IPS-20b (cell line): ENCODE measurements at regions not wholly inside any gene's neighbourhood (a gene's known extent, or its start where the extent isn't known, plus 50 kb on each side); places are given as distances from the start of the nearest gene placed in this dataset.
A peak's percentile ranks its signal among the peaks of the same experiment; 100 is the strongest.

Experiments
- H3K27ac ChIP-seq: one replicate; pipeline ENCODE4 v1.5.1; 2013; ENCODE audit warnings: low read length
- H3K27me3 ChIP-seq: 2 replicates; pipeline ENCODE4 v1.6.1; 2013; ENCODE audit warnings: mild to moderate bottlenecking, low read length, inconsistent platforms; ENCODE audit not compliant: insufficient read depth
- H3K36me3 ChIP-seq: 2 replicates; pipeline ENCODE4 v1.6.1; 2013; ENCODE audit warnings: low read depth, mild to moderate bottlenecking, inconsistent platforms, low read length, moderate library complexity; ENCODE audit not compliant: insufficient read depth
- H3K4me1 ChIP-seq: 2 replicates; pipeline ENCODE4 v1.6.1; 2013; ENCODE audit warnings: mild to moderate bottlenecking, control low read depth, inconsistent platforms, low read length, moderate library complexity; ENCODE audit not compliant: insufficient read depth
- H3K4me3 ChIP-seq: 2 replicates; pipeline ENCODE4 v1.5.1; 2013; ENCODE audit warnings: mild to moderate bottlenecking, low read length, inconsistent platforms
- H3K9ac ChIP-seq: 2 replicates; pipeline ENCODE4 v1.6.1; 2013; ENCODE audit warnings: low read depth, mild to moderate bottlenecking, inconsistent platforms, low read length, moderate library complexity
- H3K9me3 ChIP-seq: 2 replicates; pipeline ENCODE4 v1.6.1; 2013; ENCODE audit warnings: mild to moderate bottlenecking, low read depth, low read length, inconsistent platforms; ENCODE audit not compliant: insufficient read depth

DNA sequence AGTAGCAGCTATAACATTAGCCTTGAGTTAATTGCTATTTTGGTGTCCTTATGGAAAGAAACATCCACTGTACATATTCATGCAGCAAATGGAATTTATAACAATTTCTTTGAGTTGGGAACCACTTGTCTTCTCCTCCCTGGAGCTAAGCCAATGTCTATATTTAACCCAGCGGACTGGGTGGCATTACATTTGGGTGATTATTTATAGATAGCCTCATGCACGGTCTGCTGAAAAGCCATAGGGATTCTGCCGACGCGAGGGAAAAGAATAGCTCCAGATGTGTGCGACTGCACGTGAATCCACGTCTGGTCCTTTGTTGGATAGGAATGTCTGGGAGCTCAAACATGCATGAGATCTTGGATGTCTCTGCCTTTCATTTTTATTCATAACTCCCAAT lies 157.5 kb upstream of the BRINP1 start:
- Histone ChIP-seq H3K4me3 (no peak overlapping the region), H3K27ac (no peak overlapping the region), H3K36me3 (no peaks in the 10 kb centered on the region), H3K9me3 (0 out of 2 replicates have a peak, but pooled peaks cover 2% of the 10 kb centered on the region), H3K27me3 (no peaks in the 10 kb centered on the region), H3K9ac (no peak overlapping the region), H3K4me1 (no peaks in the 10 kb centered on the region)

GRCh38 chr9:119523508-119523907 lies 154.3 kb upstream of the BRINP1 start:
- no peak overlapping the region for H3K4me3 ChIP-seq
- H3K27me3 ChIP-seq = no peaks in the 10 kb centered on the region
- H3K36me3 ChIP-seq = no peaks in the 10 kb centered on the region
- no peaks in the 10 kb centered on the region for H3K4me1 ChIP-seq
- H3K27ac ChIP-seq = no peak overlapping the region
- H3K9ac ChIP-seq = no peak overlapping the region
- 0 out of 2 replicates have a peak, but pooled peaks cover 2% of the 10 kb centered on the region for H3K9me3 ChIP-seq

DNA sequence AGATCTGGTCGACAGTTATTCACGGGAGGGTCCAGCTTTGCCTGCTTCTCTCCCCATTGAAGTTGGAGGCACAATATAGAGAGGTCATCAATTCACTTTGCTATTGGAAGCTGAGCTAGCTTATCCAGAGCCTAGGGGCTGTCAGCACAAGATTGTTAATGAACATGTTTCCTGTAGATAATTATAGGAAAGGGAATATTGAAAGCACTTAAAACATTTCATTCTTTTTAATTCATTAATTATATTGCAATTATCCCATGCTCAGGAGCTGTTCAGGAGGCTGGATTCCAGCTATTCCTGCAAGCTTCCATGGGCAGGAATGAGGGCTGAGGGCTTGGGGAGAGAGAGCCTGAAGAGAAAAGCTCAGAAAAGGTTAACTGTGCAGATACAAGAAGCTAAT lies 153.1 kb upstream of the BRINP1 start:
- no peaks in the 10 kb centered on the region for H3K4me1 ChIP-seq
- H3K4me3 ChIP-seq = no peak overlapping the region
- no peak overlapping the region for H3K27ac ChIP-seq
- no peaks in the 10 kb centered on the region for H3K27me3 ChIP-seq
- no peaks in the 10 kb centered on the region for H3K36me3 ChIP-seq
- H3K9ac ChIP-seq = no peak overlapping the region
- H3K9me3 ChIP-seq = 0 out of 2 replicates have a peak, but pooled peaks cover 2% of the 10 kb centered on the region

DNA sequence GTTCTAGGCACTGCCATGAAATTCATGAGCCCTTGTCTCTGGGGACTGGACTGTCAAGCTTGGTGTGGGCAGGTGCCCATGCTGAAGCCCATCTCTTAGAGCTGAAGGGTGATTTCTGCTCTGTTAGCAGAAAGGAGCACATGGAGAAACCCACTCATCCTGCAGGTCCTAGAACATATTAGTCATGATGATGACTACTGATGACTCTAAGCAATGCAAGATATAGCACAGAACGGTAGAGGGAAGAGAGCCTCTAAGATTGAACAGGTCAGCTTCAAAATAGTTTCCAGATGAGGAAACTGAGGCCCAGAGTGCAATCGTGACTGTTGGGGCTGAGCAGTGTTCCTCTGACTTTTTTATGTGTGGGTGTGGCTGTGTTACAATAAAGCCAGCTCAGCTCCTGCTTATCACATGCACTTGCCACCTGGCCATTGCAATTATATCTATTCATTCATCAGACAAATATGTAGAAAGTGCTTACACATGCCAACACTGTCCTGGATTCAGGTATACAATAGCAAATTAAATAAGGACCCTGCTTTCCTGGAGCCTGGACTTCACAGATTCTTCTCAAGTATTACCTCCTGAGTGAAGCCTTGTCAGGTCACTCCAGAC lies 140.2 kb upstream of the BRINP1 start:
- Histone ChIP-seq H3K4me3 (no peak overlapping the region), H3K9me3 (no peaks in the 10 kb centered on the region), H3K27ac (no peak overlapping the region), H3K4me1 (no peaks in the 10 kb centered on the region), H3K9ac (no peak overlapping the region), H3K36me3 (no peaks in the 10 kb centered on the region), H3K27me3 (no peaks in the 10 kb centered on the region)

GRCh38 chr9:119501374-119501773 lies 132.1 kb upstream of the BRINP1 start:
- Histone ChIP-seq H3K4me3 (no peak overlapping the region), H3K9me3 (no peaks in the 10 kb centered on the region), H3K27ac (no peak overlapping the region), H3K36me3 (no peaks in the 10 kb centered on the region), H3K4me1 (no peaks in the 10 kb centered on the region), H3K9ac (no peak overlapping the region), H3K27me3 (no peaks in the 10 kb centered on the region)

GRCh38 chr9:119500072-119500771 lies 131.0 kb upstream of the BRINP1 start:
- no peaks in the 10 kb centered on the region for H3K36me3 ChIP-seq
- H3K9me3 ChIP-seq = no peaks in the 10 kb centered on the region
- H3K27me3 ChIP-seq = no peaks in the 10 kb centered on the region
- no peak overlapping the region for H3K27ac ChIP-seq
- H3K4me3 ChIP-seq = no peak overlapping the region
- H3K9ac ChIP-seq = no peak overlapping the region
- no peaks in the 10 kb centered on the region for H3K4me1 ChIP-seq

DNA sequence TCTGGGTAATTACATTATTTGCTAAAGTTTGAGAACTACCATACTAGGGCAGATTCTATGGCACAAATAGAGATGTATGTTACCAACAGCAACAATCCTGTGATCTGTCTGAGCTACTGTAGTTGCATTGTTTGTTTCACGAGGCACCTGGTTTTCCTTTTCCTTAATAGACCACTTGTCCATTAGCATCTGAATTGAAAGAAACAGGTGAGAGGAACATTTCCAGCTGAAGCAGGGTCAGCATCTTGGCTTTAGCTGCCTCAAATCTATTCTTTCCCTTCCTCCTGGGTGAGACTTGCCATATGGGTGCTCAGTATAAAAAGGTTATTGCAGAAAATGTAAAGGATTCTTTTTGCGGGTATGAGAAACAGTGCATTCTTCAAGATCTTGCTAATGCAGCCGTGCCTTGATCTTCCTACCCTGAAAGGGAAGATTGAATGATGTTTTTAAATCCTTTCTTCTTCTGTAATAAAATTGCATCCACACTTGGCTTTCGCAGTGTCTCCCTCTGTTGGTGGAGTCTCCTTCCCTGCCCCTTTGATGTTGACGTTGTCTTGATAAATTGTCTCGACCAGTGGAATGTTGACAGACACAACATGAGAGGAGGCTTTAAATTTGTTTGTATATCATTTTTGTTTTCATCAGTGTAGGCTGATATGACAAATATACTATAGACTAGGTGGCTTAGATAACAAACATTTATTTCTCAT lies 118.0 kb upstream of the BRINP1 start:
- Histone ChIP-seq H3K27me3 (no peaks in the 10 kb centered on the region), H3K4me1 (peaks cover 9% of the 10 kb centered on the region; the same call in 1 of the 2 replicates), H3K9ac (no peak overlapping the region), H3K4me3 (0 out of 2 replicates have a peak overlapping the region, but pooled peaks have one; percentile 23), H3K27ac (no peak overlapping the region), H3K36me3 (no peaks in the 10 kb centered on the region), H3K9me3 (no peaks in the 10 kb centered on the region)

DNA sequence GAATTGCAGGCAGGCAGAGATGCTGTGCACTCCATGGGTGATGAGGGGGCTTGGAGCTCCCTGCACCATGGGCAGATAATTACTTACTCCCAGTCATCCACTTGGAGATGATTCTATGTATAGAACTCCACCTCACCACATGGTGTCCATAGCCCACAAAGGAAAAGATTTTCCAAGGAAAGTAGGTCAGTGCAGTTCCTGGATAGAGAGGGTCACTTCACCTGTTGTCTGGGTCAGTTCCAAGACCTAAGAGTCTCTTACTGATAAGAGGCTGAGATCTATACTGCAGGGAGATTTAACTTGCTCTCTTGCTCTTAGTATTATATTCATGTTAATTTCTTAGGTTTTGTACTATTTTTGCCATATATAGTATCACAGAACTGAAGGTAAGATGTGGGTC lies 113.9 kb upstream of the BRINP1 start:
- H3K36me3 ChIP-seq = no peaks in the 10 kb centered on the region
- no peak overlapping the region for H3K27ac ChIP-seq
- peaks cover 9% of the 10 kb centered on the region; the same call in 1 of the 2 replicates for H3K4me1 ChIP-seq
- H3K9me3 ChIP-seq = no peaks in the 10 kb centered on the region
- no peak overlapping the region for H3K4me3 ChIP-seq
- no peak overlapping the region for H3K9ac ChIP-seq
- no peaks in the 10 kb centered on the region for H3K27me3 ChIP-seq

- H3K9ac ChIP-seq = no peak overlapping the region
- H3K36me3 ChIP-seq = no peaks in the 10 kb centered on the region
- no peaks in the 10 kb centered on the region for H3K27me3 ChIP-seq
- H3K27ac ChIP-seq = no peak overlapping the region
- H3K4me1 ChIP-seq = no peaks in the 10 kb centered on the region
- no peak overlapping the region for H3K4me3 ChIP-seq
- no peaks in the 10 kb centered on the region for H3K9me3 ChIP-seq
These were observed 108.0 kb upstream of the BRINP1 start for GRCh38 chr9:119477197-119477596.

DNA sequence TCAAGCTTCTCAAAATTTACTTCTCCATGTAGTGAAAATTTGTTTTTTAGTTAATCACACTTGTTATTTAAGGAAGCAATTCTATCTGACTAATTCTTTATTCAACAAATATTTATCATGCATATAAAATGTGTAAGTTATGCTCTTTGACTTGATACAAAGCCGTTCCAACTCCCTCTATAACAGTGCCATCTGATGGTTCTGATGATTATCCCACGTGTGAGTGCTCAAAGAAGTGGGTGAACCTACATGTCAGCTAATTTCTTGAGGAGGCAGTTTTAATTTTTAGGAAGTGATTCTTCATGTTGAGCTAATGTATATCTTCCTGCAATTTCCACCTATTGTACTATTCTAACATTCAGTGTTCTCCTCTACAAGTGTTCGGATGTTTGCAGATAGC lies 88.8 kb upstream of the BRINP1 start:
- Histone ChIP-seq H3K9ac (no peak overlapping the region), H3K36me3 (no peaks in the 10 kb centered on the region), H3K27me3 (no peaks in the 10 kb centered on the region), H3K27ac (no peak overlapping the region), H3K4me1 (no peaks in the 10 kb centered on the region), H3K9me3 (no peaks in the 10 kb centered on the region), H3K4me3 (no peak overlapping the region)

- no peaks in the 10 kb centered on the region for H3K9me3 ChIP-seq
- no peak overlapping the region for H3K9ac ChIP-seq
- H3K27ac ChIP-seq = no peak overlapping the region
- no peak overlapping the region for H3K4me3 ChIP-seq
- no peaks in the 10 kb centered on the region for H3K27me3 ChIP-seq
- H3K4me1 ChIP-seq = no peaks in the 10 kb centered on the region
- no peaks in the 10 kb centered on the region for H3K36me3 ChIP-seq
These were observed 84.7 kb upstream of the BRINP1 start for GRCh38 chr9:119453980-119454379.

DNA sequence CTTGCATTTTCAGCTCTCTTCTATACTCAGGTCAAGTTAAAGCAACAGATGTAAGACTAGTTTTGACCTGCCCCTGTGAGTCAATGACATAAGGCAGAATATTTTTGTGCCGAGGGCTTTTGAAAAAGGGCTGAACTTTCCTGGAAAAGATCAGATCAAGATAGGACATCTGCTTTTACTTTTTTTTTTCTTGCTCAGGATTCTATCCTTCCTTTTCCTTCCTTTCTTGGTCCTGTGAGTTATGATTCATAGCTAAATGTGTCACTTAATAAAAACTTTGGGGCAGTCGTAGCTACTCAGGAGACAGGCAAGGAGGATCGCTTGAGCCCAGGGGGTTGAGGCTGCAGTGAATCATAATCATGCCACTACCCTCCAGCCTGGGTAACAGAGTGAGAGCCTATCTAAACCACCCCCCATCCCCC lies 84.3 kb upstream of the BRINP1 start:
- Histone ChIP-seq H3K9ac (no peak overlapping the region), H3K27me3 (no peaks in the 10 kb centered on the region), H3K9me3 (no peaks in the 10 kb centered on the region), H3K36me3 (no peaks in the 10 kb centered on the region), H3K4me3 (no peak overlapping the region), H3K4me1 (no peaks in the 10 kb centered on the region), H3K27ac (no peak overlapping the region)
